NCI-H2227 (cell line): ENCODE measurements at regions not wholly inside any gene's neighbourhood (a gene's known extent, or its start where the extent isn't known, plus 50 kb on each side); places are given as distances from the start of the nearest gene placed in this dataset.

Source experiments
- DNase-seq: peaks from one replicate; lab custom pipeline; 2025; ENCODE audit not compliant: unreplicated experiment; lab: John Stamatoyannopoulos, UW

DNA sequence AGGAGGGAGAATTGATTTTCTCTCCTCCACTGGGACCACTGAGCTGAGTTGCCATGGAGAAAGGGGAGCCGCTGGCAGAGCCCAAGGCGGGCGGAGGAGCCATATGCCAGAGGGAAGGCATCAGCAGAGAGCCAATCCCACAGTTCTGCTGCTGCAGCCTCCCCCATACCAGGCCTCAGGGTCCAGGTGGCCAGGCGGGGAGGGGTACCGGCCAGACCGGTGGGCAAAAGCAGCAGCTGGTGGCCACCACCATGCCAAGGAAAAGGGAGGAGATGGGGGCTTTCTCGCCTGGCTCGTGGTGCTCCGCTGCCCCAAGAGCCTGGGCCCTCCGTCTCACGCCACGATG lies 72.8 kb downstream of the PITPNM2 start:
- DNase-seq = peak; percentile 76

DNA sequence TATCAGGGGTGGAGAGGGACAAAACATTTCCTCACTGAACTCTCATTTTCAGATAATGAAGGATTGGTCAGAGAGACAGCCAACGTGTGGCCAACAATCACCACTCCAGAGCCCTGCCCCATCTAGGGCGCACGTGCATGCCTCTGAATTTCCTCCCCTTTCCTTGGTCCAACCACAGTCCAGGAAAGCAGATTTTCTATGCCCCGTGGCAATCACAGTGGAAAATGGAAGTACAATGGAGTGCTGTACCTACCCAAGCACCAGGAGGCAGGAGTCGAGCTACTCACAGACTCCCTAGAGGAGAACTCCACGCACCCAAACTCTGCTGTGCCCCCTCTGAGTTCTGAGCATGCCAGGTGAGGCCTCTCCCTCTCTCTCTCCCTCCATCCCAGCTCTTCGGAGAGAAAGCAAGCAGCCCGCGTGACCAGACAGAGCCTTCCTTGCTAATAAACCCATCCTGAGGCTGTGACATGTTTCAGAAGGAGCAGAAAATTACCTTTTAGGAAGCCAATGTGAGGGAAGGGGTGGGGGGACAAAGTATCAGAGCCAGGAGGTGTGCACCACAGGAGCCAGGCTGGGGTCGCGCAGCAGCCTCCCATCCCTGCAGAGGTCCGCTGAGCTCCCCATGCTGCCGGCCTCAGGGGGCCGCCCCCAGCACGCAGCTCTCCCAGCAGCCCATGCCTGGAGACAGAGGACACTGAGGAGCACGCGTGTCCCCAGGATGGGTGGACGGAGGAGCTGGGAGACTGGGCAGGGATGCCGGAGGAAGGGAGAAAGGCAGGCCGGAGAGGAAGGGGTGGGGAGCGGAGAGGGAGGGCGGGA lies 73.4 kb downstream of the PITPNM2 start:
- peak; percentile 43 for DNase-seq

DNA sequence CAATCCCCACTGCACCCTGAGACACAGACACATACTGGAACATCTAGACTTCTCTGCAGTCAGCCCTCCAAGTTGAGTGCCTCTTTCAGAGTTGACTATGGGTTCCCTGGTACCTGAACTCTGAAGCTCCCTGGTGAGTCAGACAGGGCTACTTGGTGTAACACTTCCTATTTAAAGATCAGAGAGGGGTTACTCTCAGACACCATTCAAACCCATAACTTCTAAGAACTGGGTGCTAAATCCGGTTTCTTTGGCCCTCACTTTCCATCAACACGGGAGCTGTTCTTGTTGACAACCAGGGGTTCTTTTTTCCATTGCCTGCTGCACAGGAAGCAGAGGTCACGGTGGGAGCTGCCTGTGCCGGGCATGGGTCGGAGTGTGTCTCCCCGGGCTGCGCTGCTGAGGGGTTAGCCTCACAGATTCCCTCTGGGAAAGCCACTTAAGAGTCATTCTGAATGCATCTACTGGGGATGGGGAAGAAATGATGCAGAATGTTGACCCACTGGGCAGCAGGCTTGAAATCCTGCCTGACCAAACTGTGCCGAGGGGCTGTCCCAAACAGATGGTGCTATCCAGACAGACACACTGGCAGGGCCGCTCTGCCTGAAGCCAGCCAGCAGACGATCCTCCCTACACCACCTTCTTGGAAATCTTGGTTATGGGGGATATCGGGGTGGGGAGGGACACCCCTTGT lies 74.1 kb downstream of the PITPNM2 start:
- DNase-seq = no peak

DNA sequence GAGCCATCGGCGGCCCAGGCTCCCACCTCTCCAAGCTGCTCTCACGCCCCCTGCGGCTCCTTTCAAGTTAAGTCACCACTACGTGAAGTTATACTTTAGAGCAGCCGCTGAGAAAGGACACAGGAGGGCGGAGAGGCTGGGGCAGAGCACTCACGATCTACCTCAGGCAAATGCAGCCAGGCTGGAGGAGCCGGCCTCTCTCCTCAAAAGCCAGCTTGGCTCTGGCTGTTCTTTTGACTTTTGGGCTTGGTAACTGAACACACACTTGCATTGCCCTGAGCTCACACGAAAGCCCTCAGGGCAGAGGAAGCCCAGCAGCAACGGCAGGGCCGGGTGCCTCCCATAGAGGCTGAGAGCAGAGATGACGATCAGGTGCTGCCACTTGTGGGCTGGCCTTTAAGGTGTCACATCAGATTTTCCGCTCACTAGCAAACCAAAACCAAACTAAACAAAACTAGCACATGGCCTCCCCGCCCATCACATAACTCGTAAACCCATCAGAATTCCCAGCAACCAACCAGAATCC lies 75.2 kb downstream of the PITPNM2 start:
- peak; percentile 42 for DNase-seq

DNA sequence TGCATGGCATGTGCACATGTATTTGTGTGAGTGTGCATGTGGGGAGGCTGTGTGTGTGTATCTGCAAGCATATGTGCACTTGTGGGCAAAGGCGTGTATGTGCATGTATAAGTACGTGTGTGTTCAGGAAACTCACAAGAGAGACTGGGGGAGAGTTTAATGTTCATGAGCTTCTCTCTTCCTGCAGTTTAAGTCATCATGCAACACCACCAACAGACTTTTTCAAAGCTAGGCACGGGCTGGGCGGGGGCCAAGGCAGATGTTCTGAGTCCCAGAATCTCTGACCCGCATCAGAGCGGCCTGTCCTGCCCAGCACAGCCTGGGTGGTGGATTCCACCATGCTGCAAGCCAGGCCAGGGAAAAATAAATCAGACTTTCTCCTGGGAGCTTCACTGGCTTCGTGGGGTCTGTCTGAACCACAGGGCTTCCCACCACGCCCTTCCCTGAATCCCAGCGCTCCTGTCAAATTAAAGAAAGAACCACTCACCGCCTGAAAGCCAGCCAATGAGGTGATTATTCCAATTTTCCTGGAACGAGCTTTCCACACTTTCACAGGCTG lies 75.7 kb downstream of the PITPNM2 start:
- no peak for DNase-seq

DNA sequence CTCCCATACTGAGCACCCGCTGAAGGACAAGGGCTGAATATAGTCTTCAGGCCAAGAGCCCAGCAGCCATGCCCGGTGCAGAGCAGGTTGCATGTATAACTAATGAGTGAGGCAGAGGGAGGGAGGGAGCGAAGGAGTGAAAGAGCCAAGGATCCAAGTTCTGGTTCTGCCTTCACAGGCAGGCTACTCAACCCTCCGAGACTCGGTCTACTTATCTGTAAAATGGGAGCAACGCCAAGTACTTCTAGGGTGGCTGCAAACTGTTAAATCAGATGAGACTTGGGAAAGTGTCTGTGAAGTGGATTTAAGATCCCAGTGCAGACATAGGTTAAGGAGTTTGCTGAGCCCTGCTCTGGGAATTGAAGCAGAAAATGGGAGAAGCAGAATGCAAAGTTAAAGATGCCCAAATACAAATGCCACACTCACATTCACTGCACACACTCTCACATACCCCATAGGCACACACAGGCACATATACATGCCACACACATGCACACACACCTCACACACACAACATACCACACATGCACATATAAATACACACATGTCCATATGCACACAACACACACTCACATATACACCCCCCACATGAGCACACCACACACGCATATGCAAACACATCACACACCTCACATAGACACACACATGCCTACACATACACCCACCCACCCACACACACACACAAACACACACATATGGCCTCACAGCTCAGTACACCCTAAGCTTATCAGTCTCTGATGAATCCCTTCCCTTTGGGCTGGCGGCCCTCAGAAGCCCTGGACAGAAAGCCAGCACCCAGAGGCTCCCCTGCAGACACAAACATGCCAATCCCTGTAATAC lies 76.7 kb downstream of the PITPNM2 start:
- DNase-seq = no peak

DNA sequence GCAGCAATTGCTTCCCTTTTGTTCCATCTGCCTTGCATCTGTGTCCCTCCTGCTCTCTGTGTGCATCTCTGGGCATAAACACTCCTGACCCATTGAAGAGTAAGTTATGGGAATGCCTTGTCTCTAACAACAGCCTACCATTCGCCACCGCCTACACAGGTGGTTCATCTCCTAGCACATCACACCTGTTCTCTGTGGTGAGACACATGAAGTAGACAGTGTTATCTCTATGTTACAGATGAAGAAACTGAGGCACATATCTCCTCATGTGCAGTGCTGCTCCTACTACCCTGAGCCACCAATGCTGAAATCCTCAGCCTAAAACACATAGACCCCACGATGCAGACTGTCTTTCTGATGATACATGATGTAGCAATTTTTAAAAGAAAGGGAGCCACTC lies 77.6 kb downstream of the PITPNM2 start:
- no peak for DNase-seq

DNA sequence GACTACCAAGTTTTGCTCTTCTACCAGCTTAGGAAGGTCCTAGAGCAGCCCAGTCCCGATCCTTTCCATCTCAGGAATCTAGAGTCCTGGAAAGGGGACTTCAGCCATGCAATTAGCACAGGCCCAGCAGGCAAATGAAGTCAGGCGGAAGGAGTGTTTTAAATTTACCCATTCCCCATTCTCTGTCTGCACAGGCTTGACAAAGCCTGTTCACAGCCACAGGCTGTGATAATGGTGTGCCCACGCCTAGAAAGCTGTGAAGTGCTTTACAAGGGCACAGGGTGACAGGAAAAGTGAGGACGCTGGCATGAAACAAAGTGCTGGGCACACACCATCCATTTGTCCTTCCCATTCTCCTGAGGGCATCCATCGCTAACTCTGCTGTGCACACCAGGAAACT lies 79.0 kb downstream of the PITPNM2 start:
- peak; percentile 40 for DNase-seq

DNA sequence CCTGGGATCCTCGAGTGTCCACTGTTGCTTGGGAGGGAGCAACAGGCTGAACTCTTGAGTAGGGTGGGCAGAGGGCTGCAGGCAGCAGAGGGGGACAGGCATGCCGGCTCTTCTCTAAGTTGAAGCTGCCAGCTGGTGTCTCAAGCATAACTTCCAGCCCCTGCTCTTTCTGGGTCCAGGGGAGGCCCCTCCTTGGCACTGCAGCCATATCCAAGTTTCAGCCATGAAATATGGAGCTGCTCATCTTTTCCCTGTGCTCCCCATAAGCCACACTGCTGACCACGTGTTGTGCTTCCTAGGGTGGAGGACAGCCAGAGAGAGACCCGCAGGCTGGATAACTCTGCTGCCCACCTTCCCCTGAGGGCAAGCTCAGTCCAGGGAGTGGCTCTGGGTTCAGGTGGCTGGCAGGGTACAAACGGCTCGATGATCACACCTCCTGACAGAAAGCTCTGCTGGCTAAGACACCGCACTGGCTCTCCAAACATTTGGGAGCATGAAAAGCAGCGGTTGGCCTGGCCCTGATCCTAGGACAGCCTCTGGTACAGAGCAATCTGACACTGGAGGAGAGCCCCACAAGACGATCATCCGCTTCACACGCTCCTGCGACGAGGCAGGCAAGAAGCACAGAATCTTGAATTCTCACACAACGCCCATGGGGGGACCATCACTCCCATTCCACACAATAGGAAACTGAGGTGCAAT lies 79.6 kb downstream of the PITPNM2 start:
- DNase-seq = no peak

DNA sequence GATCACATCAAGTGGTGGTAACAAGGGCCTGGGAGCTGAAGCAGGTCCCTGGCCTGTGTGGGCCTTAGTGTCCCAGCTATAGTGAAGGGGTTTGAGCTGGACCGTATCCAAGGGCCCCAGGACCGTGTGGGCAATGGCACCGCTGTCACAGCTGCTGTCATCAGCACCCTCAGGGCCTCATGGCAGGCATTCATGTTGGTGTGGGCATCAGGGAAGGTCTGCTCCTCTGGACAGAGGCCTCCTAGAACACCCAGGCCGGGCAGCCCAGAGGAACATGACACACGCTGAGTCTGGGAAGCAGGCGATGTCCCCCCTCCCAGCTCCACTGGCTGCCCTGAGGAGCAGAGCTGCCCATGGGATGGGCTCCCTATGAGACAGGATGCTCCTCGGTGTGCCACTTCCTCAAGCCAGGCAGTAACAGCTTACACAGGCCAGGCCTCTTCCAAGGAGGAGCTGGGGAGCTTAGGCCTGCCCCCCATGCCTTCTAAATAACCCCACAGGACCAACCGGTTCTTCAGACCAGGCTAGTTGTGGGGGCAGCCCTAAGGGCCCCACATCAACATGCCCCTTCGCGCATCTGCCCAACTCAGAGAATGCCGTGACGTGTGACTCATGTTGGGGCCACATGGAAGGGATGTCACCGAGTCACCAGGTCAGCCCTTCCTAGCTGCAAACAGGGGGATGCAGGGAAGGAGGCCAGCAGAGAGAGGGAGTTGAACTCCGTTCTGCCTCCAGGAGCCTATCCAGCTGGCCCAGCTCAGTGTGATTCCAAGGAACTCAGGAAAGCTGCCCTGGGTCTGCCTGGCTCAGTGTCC lies 80.4 kb downstream of the PITPNM2 start:
- DNase-seq = no peak

DNA sequence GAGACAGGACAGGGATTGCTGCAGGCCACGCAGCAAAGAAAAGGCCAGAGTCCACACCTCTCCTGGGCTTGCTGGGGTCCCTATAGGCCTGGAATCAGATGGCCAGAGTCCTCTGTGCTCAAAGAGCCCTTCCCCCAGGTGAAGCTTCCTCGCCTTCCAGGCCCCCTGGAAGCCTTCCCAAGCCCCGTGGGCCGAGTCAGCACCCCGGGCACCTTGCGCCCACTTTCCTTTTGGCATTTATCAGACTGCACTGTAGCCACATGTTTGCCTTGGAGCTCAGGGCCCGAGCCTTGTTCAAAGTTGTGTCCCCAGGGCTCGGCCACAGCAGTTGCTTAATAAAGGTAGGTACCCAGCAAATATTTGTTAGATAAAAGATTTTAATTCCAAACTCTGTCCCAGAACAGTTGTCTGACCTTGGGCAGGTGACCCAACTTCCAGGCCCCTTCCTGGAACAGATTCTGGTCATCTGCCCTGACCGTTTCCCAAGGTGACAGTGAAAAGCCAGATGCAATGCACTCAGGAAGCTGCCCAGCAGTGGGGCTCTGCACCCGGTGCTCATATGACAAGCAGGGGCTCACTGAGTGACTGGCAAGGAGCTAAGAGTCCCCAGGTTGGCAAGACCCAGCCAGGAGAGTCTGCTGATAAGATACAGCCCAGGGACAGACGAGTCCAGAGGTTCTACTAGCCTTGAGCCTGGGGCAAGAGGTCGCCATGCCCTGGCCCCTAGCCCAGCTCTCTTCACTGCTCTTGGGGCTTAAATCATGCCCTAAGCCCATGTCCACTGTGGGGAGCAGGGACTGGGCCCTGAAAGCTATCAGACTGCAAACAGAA lies 81.2 kb downstream of the PITPNM2 start:
- no peak for DNase-seq

DNA sequence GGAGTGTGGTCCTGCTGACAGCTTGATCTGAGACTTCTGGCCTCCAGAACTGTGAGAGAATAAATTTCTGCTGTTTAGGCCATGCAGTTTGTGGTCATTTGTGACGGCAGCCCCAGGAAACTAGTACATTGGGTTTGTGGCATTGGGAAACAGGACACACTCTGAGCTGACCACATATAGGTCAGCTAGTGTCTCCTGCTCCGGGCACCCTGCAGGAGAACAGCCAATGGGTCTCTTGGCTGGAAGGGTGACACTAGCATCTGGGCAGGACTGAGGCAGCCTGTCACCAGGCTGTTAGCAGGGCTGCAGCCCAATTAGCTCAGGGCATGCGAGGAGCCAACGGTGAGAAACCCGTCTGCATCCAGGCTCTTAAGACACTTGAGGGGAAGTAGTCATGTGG lies 83.2 kb downstream of the PITPNM2 start:
- DNase-seq = no peak

DNA sequence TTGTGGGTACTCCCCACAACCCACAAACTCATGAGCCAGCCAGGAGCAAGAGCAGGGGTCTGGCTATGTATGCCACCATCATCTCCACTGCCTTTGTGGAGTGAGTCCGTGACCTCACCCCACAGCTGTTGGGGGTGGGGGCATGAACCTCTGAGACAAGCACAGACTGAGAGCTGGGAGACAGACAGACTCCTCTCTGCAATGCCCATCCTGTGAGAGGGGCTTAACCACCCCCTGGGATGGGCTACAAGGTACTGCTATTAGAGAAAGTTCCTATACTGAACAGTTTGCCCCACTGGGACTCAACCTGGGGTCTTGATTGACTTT lies 84.5 kb downstream of the PITPNM2 start:
- no peak for DNase-seq

DNA sequence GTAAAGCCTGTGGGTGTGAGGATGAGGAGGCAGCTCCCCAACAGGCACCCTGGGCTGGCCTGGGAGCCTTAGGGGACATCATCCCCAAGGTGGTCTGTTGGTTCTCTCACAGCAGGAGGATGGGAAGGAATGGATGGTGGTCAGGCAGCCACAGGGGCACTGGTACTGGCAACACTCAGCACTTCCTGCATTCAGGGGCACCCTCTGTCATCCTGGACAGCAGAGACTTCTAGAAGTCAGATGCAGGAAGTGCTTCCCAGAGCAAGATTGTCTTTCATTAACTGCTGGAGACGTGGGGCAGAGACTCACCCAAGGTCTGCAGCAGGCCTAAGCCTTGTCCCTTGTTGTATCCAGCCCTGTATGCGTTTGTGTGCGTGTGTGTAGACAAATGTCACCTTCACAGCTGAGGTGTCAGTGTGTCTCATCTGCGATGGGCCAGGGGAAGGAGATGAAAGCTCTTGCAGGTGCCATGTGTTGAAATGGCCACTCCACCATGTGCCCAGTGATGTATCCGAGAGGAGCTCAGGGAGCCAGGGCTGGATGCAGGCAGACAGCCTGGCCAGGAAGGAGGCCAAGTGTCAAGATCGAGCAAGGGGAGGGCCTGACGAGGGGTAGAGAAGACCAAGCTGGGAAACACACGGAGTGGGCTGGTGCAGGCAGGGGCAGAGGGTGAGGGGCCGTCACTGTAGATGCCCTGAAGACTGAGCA lies 85.1 kb downstream of the PITPNM2 start:
- no peak for DNase-seq

DNA sequence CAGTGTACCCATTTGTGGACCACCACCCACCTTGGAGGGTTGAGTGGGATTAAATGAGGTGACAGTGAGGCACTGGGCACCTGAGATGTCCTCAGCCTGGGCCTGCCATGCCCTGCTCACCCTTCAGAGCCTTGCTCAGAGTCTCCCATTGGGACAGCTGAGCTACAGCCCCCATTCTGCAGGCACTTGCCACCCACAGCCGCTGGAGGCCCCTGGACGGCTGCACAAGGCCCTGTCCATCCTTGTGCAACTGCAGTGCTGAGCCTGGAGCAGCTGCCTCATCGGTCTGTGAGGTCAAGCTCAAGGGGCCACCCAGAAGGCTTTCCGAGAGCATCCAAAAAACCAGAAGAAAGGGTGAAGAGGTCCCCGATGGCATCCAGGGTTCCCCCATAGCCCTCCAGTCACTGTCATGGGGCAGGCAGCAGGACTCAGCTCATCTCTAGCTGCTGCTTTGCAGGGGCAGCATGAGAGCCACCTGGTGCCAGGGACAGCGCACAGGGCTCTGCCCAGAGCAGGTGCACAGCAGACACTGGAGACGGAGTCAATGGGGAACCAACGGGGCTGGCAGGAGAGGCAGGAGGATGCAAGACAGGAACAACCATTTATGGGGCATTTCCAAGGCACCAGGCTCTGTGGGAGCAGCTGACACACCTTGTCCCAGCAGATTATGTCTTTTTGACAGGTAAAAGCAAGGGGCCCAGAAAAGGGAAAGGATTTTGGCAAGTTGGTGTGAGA lies 84.6 kb downstream of the ARL6IP4 start:
- no peak for DNase-seq

DNA sequence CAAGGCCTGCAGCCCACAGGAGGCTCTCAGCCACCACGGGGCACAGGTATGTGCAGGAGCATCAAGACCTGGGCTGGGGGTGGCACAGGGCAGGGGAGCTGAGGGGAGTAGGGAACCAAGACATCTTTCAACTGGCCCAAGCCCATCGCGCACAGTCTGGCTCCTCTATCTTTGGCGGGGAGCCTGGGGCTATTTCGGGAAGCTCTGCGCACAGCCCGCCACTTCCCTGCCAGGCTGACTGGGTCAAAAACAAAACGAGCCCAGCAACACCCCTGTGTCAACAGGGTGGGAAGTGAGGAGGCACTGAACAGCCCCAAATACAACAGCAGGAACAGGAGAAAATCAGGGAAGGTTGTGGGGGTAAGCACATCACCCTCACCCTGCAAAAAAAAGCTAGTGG lies 83.9 kb downstream of the ARL6IP4 start:
- DNase-seq = no peak

DNA sequence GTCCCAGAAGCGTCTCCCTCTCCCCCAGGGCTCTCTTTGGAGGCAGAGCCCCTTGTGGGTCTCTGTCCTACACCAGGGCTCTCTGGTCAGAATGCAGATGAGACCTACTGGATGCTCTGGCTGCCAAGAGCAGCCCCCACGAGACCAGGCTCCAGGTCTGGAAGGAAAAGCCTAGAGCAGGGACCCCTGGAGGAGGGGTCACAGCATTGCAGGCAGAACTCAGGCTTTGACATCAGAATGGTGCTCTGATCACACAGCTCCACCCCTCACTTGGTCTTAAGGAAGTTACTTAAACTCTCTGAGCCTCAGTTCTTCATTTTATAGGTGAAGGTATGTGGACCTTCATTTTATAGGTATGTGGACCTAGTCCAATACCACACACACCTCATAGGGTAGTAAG lies 83.1 kb downstream of the ARL6IP4 start:
- DNase-seq = peak; percentile 35
